IMR-90 (cell line): ENCODE measurements at regions not wholly inside any gene's neighbourhood (a gene's known extent, or its start where the extent isn't known, plus 50 kb on each side); places are given as distances from the start of the nearest gene placed in this dataset.

ENCODE experiments used
- ATAC-seq: fragments of 200-7000 bp; cut with Tn5 transposase; 2 replicates; pipeline ENCODE4 v1.9.1; 2020; ENCODE audit warnings: low read depth, mild to moderate bottlenecking, moderate library complexity
- BruUV-seq: library from RNA; stranded (reverse); fragments of 400-500 nt; replicated peaks from 2 replicates; lab custom pipeline; 2021; lab: Mats Ljungman, UMichigan
- CTCF ChIA-PET: fragments of 300-600 bp; formaldehyde crosslinking; extraction: SDS; loops from one replicate; lab custom pipeline; 2021; ENCODE audit warnings: antibody characterized with exemption; lab: Yijun Ruan, JAX
- POLR2A ChIA-PET: fragments of 300-600 bp; sonication (Branson Sonifier 250); formaldehyde crosslinking; loops from one replicate; lab custom pipeline; 2022; ENCODE audit warnings: antibody characterized with exemption; ENCODE audit not compliant: unreplicated experiment; lab: Charles Lee
- DNase-seq: peaks from one replicate; pipeline ENCODE4 v3.0.0; 2013
- H2AFZ ChIP-seq: replicated peaks from 2 replicates; pipeline ENCODE3; 2013; ENCODE audit warnings: low read length, mild to moderate bottlenecking; ENCODE audit not compliant: poor library complexity
- H2AK5ac ChIP-seq: 2 replicates; pipeline ENCODE4 v1.6.1; 2013; ENCODE audit warnings: low read depth, low read length, inconsistent platforms
- H2AK9ac ChIP-seq: replicated peaks from 2 replicates; pipeline ENCODE3; 2013; ENCODE audit warnings: mild to moderate bottlenecking, low read depth, low read length, moderate library complexity; ENCODE audit not compliant: poor library complexity
- H2BK120ac ChIP-seq: 2 replicates; pipeline ENCODE4 v1.6.1; 2013; ENCODE audit warnings: low read depth, low read length, inconsistent platforms
- H2BK15ac ChIP-seq: 3 replicates; pipeline ENCODE4 v1.6.1; 2013; ENCODE audit warnings: low read depth, low read length, inconsistent platforms
- H2BK20ac ChIP-seq: 2 replicates; pipeline ENCODE4 v1.6.1; 2013; ENCODE audit warnings: low read depth, mild to moderate bottlenecking, inconsistent platforms, low read length, moderate library complexity
- H2BK5ac ChIP-seq: 2 replicates; pipeline ENCODE4 v1.6.1; 2013; ENCODE audit warnings: mild to moderate bottlenecking, low read depth, low read length, inconsistent platforms; ENCODE audit not compliant: poor library complexity, severe bottlenecking
- H3K14ac ChIP-seq: replicated peaks from 2 replicates; pipeline ENCODE4 v1.6.1; 2013; ENCODE audit warnings: low read depth, low read length, inconsistent platforms
- H3K18ac ChIP-seq: 2 replicates; pipeline ENCODE4 v1.6.1; 2013; ENCODE audit warnings: low read depth, low read length, control low read depth
- H3K23ac ChIP-seq: 2 replicates; pipeline ENCODE4 v1.6.1; 2013; ENCODE audit warnings: low read depth, low read length, inconsistent platforms
- H3K27ac ChIP-seq: 2 replicates; pipeline ENCODE4 v1.5.1; 2013; ENCODE audit warnings: mild to moderate bottlenecking, control low read depth, low read length; ENCODE audit not compliant: insufficient read depth
- H3K27me3 ChIP-seq: 2 replicates; pipeline ENCODE4 v1.6.1; 2013; ENCODE audit warnings: low read length; ENCODE audit not compliant: control insufficient read depth, insufficient read depth
- H3K36me3 ChIP-seq: 2 replicates; pipeline ENCODE4 v1.6.1; 2013; ENCODE audit warnings: low read length, mixed read lengths; ENCODE audit not compliant: control insufficient read depth, insufficient read depth
- H3K4ac ChIP-seq: 2 replicates; pipeline ENCODE4 v1.6.1; 2013; ENCODE audit warnings: low read depth, low read length, inconsistent platforms
- H3K4me1 ChIP-seq: 2 replicates; pipeline ENCODE4 v1.6.1; 2013; ENCODE audit warnings: low read length, mixed read lengths; ENCODE audit not compliant: control insufficient read depth, insufficient read depth
- H3K4me2 ChIP-seq: 2 replicates; pipeline ENCODE4 v1.6.1; 2013; ENCODE audit warnings: low read depth, mild to moderate bottlenecking, control low read depth, low read length, moderate library complexity
- H3K4me3 ChIP-seq: 2 replicates; pipeline ENCODE4 v1.5.1; 2013; ENCODE audit warnings: low read depth, mild to moderate bottlenecking, control low read depth, low read length, moderate library complexity; ENCODE audit not compliant: insufficient read depth
- H3K56ac ChIP-seq: 2 replicates; pipeline ENCODE4 v1.6.1; 2013; ENCODE audit warnings: low read length, inconsistent platforms; ENCODE audit not compliant: insufficient read depth; ENCODE audit errors: extremely low read depth
- H3K79me1 ChIP-seq, 2 experiments: 2 replicates each; pipeline ENCODE4 v1.6.1; 2013; ENCODE audit warnings: low read length in 2 of 2, inconsistent platforms in 1 of 2, low read depth in 1 of 2
- H3K9ac ChIP-seq: 2 replicates; pipeline ENCODE4 v1.6.1; 2013; ENCODE audit warnings: low read depth, low read length, control low read depth
- H3K9me1 ChIP-seq: 2 replicates; pipeline ENCODE4 v1.6.1; 2013; ENCODE audit warnings: low read length, inconsistent platforms; ENCODE audit not compliant: insufficient read depth
- H3K9me3 ChIP-seq: 2 replicates; pipeline ENCODE4 v1.6.1; 2013; ENCODE audit warnings: low read length; ENCODE audit not compliant: control insufficient read depth, insufficient read depth
- H4K20me1 ChIP-seq: 2 replicates; pipeline ENCODE4 v1.6.1; 2013; ENCODE audit warnings: low read length, inconsistent platforms; ENCODE audit not compliant: insufficient read depth
- H4K5ac ChIP-seq: 2 replicates; pipeline ENCODE4 v1.6.1; 2013; ENCODE audit warnings: mild to moderate bottlenecking, low read depth, low read length, control low read depth
- H4K8ac ChIP-seq, 2 experiments: 2 replicates each; pipeline ENCODE4 v1.6.1; 2013; ENCODE audit warnings: low read depth in 2 of 2, low read length in 2 of 2, control low read depth in 1 of 2, inconsistent platforms in 1 of 2
- H4K91ac ChIP-seq: 2 replicates; pipeline ENCODE4 v1.6.1; 2013; ENCODE audit warnings: low read depth, low read length, inconsistent platforms; ENCODE audit not compliant: insufficient read depth
- BHLHE40 ChIP-seq: fragments of 150-350 bp; IDR thresholded peaks from 2 replicates; pipeline ENCODE4 v1.6.1; 2016; ENCODE audit warnings: mild to moderate bottlenecking, low read depth, low read length
- FOS ChIP-seq: fragments of 150-350 bp; IDR thresholded peaks from 2 replicates; pipeline ENCODE4 v1.6.1; 2016; ENCODE audit warnings: low read depth, low read length
- POLR2A ChIP-seq: IDR thresholded peaks from 2 replicates; pipeline ENCODE4 v1.6.1; 2012; ENCODE audit warnings: mild to moderate bottlenecking, low read depth, low read length
- RCOR1 ChIP-seq: IDR thresholded peaks from 2 replicates; pipeline ENCODE4 v1.6.1; 2012; ENCODE audit warnings: mild to moderate bottlenecking, low read length, improper control_type of control experiment; ENCODE audit not compliant: insufficient replicate concordance
- RFX5 ChIP-seq: IDR thresholded peaks from 2 replicates; pipeline ENCODE4 v1.8.0; 2012; ENCODE audit warnings: low read depth, mild to moderate bottlenecking, low read length, moderate library complexity
- dilution Hi-C: fragments of 300-500 bp; cut with HindIII; formaldehyde crosslinking; loops from one replicate; pipeline ENCODE4 v1.14.3; 2018; ENCODE audit warnings: low sequenced_read_pairs; ENCODE audit not compliant: unreplicated experiment
- in situ Hi-C: fragments of 300-500 bp; cut with MboI; formaldehyde crosslinking; loops from 3 replicates; pipeline ENCODE4 v1.14.3; 2019; ENCODE audit warnings: low sequenced_read_pairs, inconsistent platforms, mixed read lengths
- intact Hi-C: fragments of 100-400 bp; cut with micrococcal nuclease; formaldehyde crosslinking; loops from 2 replicates; pipeline ENCODE4 v1.10.0; 2022
- TF ChIP-seq, protein P1 (sequence below): fragments of 150-350 bp; IDR thresholded peaks from 2 replicates; pipeline ENCODE4 v1.6.1; 2017; ENCODE audit warnings: mild to moderate bottlenecking, antibody characterized with exemption, low read length, low read depth

DNA sequence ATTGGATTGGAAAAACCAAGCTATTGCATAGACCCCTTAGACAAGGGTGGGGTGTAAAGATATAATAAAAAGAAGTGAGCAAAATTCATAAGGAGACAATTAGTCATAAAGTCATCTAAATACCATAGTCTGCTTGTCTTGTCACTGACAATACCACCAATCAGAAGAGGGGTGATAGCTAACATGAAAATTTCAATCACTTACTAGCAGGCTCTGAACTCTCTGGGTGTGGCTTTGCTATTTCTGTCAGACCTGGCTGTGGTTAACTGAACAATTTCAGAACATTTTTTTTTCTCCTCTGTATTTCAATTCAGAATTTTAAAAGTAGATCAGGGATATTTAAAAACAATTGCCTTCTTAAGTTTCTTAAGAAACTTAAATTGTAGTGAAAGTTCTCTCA, 158.5 kb upstream of the PRMT6 start:
- intact Hi-C loops (no loop called here), dilution Hi-C loops (no loop called here), in situ Hi-C loops (no loop called here)
- DNase-seq: no peak
- CTCF ChIA-PET: no interaction called here
- H2BK20ac ChIP-seq: no peak overlapping the region
- no peak overlapping the region for H4K8ac ChIP-seq
- no peak for TF ChIP-seq FOS
- TF ChIP-seq RFX5: no peak
- TF ChIP-seq, protein P1, sequence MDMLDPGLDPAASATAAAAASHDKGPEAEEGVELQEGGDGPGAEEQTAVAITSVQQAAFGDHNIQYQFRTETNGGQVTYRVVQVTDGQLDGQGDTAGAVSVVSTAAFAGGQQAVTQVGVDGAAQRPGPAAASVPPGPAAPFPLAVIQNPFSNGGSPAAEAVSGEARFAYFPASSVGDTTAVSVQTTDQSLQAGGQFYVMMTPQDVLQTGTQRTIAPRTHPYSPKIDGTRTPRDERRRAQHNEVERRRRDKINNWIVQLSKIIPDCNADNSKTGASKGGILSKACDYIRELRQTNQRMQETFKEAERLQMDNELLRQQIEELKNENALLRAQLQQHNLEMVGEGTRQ: no peak
- no peak for TF ChIP-seq BHLHE40
- TF ChIP-seq RCOR1: no peak
- TF ChIP-seq POLR2A: no peak
- no TSS peak for BruUV-seq
- H3K36me3 ChIP-seq: no peaks in the 10 kb centered on the region
- H3K9me1 ChIP-seq: no peaks in the 10 kb centered on the region
- no peak overlapping the region for H2BK15ac ChIP-seq
- H2AK9ac ChIP-seq: no peak overlapping the region
- H2BK5ac ChIP-seq: no peak overlapping the region
- no peak overlapping the region for H2BK120ac ChIP-seq
- H3K9ac ChIP-seq: no peak overlapping the region
- H4K5ac ChIP-seq: no peak overlapping the region
- no peak overlapping the region for H3K56ac ChIP-seq
- ATAC-seq: no peak
- H3K4ac ChIP-seq: no peak overlapping the region
- no peak overlapping the region for H4K91ac ChIP-seq
- no peak overlapping the region for H2AK5ac ChIP-seq
- no peak overlapping the region for H3K18ac ChIP-seq
- no peaks in the 10 kb centered on the region for H3K27me3 ChIP-seq
- H3K4me1 ChIP-seq: no peaks in the 10 kb centered on the region
- no peak overlapping the region for H2AFZ ChIP-seq
- no peaks in the 10 kb centered on the region for H4K20me1 ChIP-seq
- no peaks in the 10 kb centered on the region for H3K9me3 ChIP-seq
- no peaks in the 10 kb centered on the region for H3K79me1 ChIP-seq
- H3K27ac ChIP-seq: no peak overlapping the region
- H3K4me3 ChIP-seq: no peak overlapping the region
- POLR2A ChIA-PET: no interaction called here
- H3K14ac ChIP-seq: no peak overlapping the region
- H3K4me2 ChIP-seq: no peak overlapping the region
- no peak overlapping the region for H3K23ac ChIP-seq
